NCI-H345 (cell line): ENCODE measurements at regions not wholly inside any gene's neighbourhood (a gene's known extent, or its start where the extent isn't known, plus 50 kb on each side); places are given as distances from the start of the nearest gene placed in this dataset.
"Not testable (repeated sequence)": the region's sequence is repeated elsewhere in the genome, so short reads cannot be mapped to it uniquely, and the experiment has no call there.

Experiments
- DNase-seq: peaks from one replicate; lab custom pipeline; 2025; lab: John Stamatoyannopoulos, UW

DNA sequence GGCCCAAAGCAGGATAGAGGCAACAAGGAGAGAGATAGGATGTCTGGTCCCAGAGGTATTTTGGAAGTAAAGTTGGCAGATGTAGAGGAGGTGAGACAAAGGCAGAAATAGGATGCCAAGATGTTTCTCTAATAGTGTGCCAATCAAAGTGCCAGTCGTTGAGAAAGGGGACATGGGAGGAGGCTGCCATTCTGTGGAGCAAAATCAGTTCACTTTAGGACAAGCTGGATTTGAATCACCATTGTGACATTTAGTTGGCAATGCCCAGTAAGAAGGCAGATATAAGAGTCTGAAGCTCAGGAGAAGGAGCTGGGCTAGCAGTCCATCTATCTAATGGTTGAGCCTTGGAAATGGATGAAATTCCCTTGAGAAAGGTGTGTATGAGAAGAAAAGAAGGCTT lies 53.8 kb downstream of the ADRB2 start:
- no peak for DNase-seq

DNA sequence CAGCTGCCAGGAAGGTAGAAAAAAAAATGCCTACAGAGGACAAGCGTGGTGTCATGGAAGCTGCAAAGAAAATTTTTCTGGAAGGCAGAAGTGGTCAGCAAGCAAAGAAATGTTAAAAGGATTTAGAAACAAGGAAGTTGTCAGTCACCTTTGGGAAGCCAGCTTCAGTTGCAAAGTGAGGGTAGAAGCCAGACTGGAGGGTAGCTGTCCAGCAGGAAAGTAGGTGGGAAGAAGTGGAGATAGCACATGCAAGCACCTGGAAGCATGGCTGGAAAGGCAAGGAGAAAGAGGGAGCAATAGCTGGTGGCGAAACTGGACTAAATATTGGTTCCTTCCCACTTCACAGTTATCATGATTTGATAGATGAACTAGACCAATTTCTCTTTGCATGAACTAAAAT lies 54.3 kb downstream of the ADRB2 start:
- DNase-seq, result no peak

DNA sequence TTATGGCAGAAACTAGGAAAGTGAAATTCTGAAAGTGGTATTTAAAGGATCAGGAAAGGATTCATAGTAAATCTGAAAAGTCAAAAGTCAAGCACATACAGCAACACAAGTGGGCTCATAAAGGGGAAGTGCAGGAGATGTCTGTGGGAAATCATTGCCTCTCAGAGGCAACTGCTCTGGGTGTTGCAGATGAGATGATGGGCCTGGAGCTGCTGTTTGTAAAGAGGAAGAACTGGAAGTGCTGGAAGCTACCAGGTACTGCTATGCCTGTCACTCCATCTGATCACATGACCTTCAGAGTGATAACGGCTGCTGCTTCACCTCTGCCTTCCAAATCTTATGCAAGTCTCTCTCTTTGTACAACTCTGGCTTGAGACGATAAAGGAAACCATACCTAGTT lies 55.9 kb downstream of the ADRB2 start:
- no peak for DNase-seq

DNA sequence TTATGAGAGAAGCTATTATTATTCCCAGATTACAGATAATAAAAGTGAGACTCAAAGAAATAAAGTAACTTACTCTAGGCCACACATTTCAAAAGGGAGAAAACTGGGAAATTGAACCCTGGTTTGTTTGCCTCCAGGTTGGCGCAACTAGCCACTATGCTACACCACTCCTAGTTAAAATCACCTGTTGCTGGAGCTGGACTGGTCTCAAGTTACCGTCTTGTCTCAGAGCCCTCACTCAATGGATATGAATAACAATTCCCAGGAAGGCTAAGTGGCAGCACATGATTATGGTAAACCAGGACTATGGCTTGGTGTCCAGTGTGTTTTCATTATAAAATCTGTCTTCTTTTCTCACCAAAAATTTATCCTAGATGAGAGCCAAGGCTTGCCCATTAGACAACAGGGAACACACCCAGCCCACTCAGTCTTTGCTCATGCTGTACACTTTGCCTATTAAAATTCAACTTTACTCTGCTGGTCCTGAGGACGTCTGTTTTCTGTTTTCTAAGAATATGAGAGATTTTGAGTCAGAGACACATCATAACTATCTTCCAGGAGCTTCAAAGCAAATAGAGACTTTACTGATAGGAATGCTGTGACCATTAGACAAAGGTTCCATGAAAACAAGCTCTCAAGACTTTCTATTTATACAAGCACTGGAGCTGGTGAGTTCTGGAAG lies 58.1 kb downstream of the ADRB2 start:
- DNase-seq, result no peak

DNA sequence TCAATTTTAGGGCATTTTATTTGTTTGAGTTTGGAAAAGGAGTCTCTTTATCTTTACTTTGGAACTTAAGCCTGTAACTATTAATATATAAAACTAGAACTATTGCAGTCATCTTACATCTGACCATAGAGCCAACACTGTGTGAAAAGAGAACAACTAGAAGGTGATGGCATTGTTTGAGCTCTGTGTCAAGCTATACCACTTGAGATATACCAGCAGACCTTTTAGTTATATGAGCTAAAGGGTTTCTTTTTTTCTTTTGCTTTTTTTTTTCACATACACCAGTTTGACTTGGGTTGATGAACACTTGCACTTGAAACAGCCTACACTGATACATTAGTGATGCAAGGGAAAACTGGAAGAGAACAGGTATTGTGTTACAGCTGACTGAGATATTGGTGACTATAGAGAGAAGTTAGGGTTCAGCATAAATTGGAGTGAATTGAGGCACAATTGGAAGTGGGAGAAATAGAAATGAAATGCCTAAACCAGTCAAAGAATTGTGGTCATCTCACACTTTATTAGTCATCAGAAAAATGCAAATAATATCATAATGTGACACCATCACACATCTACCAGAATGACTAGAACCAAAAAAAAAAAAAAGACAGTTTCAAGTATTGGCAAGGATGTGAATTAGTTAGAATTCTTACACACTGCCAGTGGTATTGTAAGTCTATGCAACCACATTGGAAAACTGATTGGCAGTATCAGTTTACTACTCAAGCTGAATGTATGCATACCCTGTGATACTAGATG lies 60.9 kb downstream of the ADRB2 start:
- DNase-seq, result no peak

DNA sequence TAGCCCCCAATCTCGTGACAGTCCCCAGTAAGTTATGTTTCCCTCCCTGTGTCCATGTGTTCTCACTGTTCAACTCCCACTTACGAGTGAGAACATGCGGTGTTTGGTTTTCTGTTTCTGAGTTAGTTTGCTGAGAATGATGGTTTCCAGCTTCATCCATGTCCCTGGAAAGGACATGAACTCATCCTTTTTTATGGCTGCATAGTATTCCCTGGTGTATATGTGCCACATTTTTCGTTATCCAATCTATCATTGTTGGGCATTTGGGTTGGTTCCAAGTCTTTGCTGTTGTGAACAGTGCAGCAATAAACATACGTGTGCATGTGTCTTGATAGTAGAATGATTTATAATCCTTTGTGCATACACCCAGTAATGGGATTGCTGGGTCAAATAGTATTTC lies 63.5 kb downstream of the ADRB2 start:
- not testable (repeated sequence) for DNase-seq

DNA sequence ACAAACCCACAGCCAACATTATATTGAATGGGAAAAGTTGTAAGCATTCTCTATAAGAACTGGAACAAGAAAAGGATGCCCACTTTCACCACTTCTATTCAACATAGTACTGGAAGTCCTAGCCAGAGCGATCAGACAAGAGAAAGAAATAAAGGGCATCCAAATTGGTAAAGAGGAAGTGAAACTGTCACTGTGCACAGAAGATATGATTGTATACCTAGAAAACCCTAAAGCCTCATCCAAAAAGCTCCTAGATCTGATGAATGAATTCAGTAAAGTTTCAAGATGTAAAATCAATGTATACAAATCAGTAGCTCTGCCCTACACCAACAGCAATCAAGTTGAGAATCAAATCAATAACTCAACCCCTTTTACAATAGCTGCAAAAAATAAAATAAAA lies 69.0 kb downstream of the ADRB2 start:
- DNase-seq, result not testable (repeated sequence)

DNA sequence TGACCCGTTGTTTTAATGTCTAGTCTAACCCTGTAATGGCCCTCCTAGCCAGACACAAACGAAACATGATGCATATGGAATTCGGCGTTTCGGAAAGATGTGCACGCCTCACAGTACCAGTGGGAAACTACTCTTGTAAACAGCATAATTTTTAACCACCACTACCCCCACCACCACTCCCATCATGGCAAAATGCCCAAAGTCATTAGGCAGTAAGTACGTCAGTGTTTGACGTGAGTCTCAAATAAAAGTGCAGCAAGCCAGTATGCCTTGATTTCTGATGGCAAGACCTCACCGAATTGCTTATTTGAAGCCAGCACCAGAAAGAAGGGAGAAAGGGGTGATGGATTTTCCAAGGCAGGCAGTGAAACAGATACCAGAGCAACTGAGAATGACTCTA lies 71.4 kb downstream of the ADRB2 start:
- DNase-seq, result peak; percentile 51

DNA sequence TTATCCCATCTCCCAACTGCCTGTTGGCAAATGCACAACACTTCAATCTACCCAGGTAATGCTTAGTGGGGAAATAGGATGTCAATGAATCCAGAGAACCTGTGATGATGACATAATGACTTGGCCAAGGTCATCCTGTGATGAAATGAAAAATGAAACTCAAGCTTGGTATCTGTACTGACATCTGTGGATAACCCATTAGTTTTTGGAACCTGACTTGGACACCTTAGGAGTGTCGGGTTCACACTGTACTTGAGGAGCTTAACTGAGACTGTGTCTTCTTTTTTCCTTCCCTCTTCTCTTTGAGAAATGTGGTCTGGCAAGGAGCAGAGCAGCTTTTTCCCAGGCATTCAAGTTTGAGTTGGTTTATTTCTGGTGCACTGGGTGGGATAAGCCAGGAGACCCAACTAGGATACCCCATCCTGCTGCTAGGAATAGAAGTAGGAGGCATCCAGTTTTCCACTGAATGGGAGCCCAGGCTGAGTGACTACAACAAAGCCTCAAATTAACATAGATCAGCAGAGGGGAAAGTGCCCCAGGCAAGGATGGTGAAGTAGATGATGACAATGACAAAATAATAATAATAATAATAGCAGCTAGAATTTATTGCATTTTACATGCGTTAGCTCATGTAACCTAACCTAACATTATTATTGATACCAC lies 72.1 kb downstream of the ADRB2 start:
- DNase-seq, result no peak

DNA sequence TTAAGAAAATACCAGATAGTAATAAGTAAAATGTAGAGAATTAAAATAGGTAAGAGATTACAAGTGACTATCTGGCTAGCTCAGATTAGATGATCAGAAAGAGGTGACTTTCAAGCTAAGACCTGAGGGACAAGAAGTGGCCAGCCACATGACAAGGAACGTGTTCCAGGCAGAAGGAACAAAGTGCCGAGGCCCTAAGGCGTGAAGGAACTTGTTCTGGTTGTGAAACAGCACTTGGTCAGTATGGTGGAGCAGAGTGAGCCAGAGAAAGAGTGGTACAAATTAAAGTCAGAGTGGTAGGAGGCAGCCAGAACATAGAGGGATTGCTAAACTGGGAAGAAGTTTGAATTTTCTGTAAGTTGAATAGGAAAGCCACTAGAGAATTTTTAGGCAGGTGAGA lies 73.6 kb downstream of the ADRB2 start:
- no peak for DNase-seq

DNA sequence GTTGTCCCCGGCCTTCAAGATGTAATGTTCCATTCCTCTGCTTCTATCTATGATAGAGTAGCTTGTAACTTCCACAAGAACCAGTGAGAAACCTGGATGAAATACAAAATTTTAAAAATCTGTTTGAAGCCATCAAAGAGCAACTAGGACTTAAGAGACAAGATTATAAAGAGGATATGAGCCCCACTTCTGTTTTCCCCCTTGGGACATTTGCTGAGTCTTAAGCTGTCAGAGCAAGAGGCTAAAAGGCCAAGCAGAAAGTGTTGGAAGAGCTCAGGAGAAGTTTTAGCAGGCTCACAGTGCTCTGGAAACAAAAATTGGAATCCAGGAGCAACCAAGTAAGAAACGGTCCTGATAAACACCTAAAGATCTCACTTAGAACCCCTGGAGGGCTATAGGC lies 76.1 kb downstream of the ADRB2 start:
- DNase-seq, result no peak

DNA sequence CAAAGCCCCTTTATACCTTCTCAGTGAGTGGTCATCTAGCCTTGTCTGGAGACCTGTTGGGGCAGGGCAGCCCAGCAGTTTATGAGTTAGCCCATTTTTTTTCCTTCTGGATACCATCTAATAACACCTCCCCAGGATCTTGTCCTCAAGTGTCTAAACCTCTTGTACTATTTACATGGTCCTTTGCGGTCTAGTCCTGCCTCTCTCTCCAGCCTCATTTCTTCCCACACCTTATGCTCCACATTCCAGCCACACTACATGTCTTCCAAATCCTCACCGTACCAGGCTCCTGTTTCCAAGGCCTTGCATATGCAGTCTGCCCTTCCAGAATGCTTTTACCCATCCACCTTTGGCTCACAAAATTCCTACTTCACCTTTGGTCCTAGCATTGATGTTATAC lies 77.2 kb downstream of the ADRB2 start:
- DNase-seq, result no peak

DNA sequence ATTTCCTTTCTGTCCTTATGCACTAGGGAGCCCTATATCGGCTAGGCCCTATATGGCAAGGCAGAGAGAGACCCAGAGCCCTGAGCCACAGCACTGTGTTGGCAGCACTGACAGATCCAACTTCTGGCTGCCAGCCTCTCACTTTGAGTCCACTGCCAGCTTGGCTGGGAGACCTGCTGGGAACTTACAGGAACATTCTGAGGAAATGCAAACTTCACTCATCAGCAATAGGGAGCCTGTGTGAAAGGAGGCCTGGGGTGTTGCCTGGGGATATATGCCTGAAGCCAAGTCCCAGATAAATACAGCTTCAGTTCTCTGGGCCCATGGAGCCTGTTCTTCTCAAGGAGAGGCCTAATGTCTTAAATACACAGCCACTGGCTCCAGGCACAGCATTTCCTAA lies 78.0 kb downstream of the ADRB2 start:
- DNase-seq, result no peak

DNA sequence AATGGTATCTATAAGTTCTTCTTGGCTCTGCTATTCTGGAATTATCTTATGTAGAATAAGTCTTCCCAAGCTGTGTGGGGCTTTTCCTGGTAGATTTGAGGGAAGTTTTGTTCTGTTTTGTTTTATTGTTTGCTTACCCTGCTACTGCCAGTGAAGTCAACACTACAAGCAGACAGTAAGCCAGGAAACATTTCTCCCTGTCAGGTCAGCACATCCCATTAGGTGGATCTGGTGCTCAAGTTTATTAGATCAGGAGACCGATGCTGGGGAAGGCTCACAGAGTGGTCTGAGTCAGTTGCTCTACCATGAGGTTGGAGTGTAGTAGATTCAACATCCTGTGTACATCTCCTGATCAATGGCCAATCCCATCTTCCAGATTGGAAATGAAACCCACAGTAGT lies 79.1 kb downstream of the ADRB2 start:
- DNase-seq, result no peak

DNA sequence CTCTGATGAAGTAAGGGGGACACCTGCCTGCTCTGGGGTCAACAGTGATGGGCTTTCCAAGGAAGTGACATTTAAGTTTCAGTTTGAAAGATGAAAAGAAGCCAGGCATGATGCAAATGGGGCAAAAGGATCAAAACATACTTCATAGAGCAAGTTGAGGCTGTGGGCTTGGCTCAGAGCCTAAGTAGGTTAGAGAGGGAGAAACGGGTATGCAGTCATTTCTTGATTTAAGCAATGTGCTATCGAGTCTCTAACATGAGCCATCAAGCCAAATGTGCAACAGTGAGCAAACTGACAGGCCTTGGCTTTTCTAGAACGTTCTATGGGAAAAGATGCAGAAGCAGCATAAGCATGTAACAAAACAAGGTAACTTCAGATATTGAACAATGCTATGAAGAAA lies 80.6 kb downstream of the ADRB2 start:
- no peak for DNase-seq

DNA sequence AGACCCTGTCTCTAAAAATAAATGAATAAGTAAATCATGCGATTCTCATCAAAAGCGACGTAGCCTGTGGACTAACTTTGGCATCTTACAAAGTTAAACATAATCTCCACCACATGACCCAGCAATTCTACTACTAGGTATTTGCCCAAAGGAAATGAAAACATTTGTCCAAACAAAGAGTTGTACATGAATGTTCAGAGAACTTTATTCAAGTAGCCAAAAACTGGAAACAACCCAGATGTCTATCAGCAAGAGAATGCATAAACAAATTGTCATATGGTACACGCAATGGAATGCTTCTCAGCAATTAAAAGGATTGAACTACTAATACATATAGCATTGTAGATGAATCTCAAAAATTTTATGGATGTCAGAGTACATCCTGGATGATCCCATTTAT lies 82.6 kb downstream of the ADRB2 start:
- no peak for DNase-seq

DNA sequence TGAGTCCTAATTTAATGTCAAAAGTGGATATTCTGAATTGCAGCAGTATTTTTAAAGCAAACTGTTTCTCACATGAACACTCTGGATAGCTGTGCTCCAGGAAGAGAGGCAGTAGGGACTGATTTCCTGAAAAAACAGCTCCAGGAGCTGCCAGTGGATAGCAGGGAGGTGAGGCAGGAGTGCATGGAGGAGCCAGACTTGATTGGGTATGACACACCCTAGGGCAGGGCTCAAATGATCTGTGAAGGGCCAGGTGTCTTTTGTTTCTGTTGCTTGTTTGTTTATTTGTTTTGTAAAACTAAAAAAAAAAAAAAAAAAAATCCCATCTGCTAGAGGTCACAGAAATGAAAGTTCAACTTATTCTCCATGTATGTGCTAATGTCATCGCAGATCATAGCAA lies 83.4 kb downstream of the ADRB2 start:
- peak; percentile 80 for DNase-seq

DNA sequence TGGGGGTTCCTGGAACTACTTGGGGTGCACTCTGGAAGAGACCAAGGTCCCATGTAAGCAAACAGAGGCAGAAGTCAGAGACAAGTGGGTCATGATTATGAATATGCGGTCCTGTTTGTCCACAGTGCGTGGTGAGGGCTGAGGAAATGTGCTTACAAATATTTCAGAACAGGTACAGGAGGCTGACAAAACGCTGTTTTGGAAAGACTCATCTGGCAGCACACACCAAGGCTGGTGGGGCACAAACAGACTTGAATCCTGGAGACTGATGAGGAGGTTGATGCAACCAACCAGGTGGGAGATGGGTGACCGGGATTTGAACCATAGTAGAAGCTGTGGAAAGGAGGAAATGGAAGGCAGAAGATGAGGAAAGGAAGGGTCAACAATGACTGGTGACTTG lies 83.8 kb downstream of the ADRB2 start:
- peak; percentile 62 for DNase-seq

DNA sequence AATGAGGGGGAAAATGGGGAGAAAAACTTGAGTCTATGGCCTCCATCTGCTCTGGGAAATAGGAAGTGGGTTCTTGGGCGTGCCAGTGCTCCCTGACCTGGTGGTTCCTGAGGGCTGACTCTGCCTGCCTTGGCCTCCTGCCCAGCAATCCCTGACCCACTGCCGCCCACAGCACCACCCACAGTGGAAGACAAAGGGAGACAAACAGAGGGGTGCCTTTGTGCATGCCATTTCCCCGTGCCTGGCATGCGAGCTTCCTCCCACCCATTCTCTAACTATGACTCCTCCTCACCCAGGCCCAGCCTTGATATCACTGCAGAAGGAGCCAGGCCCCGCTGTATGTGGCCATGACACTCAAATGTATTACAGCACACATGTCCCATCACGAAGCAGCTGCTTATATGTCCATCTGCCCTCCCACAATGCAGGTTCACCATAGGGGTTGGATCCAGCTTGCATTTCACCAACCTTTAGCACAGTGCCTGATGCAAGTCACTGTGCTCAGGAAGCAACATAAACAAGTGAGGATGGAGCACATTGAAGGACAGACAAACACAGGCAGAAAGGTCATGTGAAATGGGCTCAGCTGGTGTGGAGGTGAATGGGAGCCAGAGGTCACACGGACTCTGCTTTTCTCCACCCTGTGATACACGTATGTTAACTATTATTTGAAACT lies 84.4 kb downstream of the ADRB2 start:
- DNase-seq, result peak; percentile 84

DNA sequence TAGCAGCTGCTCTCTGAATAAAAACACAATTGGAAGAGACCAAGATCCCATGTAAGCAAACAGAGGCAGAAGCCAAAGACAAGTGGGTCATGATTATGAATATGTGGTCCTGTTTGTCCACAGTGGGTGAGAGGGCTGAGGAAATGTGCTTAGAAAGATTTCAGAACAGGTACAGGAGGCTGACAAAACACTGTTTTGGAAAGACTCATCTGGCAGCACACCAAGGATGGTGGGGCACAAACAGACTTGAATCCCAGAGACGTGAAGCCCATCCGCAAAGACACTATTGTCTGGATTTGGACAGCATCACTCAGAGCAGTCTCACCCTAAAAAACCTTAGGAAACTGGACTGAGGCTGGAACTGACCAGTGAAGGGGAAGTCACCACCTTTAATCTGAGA lies 85.0 kb downstream of the ADRB2 start:
- peak; percentile 36 for DNase-seq

DNA sequence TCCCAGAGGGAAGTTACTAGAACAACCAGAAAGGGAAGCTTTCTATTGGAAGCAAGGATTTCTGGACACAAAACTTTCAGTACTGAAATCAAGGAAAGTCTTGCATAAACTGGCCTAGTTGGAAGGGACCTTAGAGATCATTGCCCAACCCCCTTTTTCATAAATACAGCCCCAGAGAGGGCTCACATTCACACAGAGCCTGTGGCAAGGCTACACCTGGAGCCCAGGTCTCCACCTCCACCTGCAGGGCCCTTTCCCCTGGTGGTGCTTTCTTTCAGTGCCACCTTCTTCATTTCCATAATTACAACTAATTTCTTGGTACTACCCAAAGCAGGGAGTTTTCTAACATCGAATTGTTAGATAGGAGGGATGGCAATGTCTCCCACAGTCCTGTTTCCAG lies 85.7 kb downstream of the ADRB2 start:
- no peak for DNase-seq

DNA sequence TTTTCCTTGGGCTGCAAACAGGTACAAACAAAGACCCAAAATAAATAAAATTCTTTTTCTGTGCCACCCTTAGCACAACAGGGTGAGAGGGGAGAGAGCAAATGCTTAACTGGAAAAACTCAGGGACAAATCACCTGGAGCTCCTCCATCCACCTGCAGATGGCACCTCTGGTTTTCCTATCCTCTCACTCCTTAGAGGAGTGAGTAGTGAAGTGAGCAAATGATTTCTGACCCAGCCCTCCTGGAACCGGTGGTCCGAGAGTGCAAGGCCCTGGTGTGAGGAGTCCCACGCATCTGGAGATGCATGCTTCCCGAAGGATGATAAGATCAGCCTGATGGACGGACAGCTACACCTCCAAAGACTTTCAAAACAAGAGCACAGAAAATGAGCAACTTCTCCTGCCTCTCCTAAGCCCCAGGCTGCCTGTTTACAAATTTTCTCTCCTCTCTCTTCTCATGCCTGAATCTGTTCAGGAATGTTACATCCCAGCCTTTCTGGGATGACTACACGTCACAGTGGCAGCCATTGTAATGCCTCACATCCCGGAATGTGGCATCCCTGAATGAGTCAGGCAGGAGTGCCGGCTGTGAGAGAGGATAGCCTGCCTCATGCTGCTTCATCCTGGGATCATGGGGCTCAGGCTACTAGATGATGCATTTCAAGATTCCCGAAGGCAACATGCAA lies 86.4 kb downstream of the ADRB2 start:
- DNase-seq, result peak; percentile 29
